IMR-90 (cell line): ENCODE measurements at regions not wholly inside any gene's neighbourhood (a gene's known extent, or its start where the extent isn't known, plus 50 kb on each side); places are given as distances from the start of the nearest gene placed in this dataset.
"Not testable (repeated sequence)": the region's sequence is repeated elsewhere in the genome, so short reads cannot be mapped to it uniquely, and the experiment has no call there.

Experiments
- CHD1 ChIP-seq: IDR thresholded peaks from 2 replicates; pipeline ENCODE4 v1.6.1; 2012; ENCODE audit warnings: low read depth, low read length, improper control_type of control experiment
- NFE2L2 ChIP-seq: fragments of 150-350 bp; IDR thresholded peaks from 2 replicates; pipeline ENCODE4 v1.6.1; 2016; ENCODE audit warnings: low read depth, mild to moderate bottlenecking, low read length
- POLR2A ChIP-seq: IDR thresholded peaks from 2 replicates; pipeline ENCODE4 v1.6.1; 2012; ENCODE audit warnings: mild to moderate bottlenecking, low read depth, low read length
- TF ChIP-seq, protein P1 (sequence below): conservative IDR thresholded peaks from 2 replicates; pipeline ENCODE4 v1.5.1; 2012; ENCODE audit warnings: mild to moderate bottlenecking, low read depth, low read length, improper control_type of control experiment
- TF ChIP-seq, protein P2 (sequence below): fragments of 150-350 bp; IDR thresholded peaks from 2 replicates; pipeline ENCODE4 v1.6.1; 2016; ENCODE audit warnings: low read depth, mild to moderate bottlenecking, low read length, moderate library complexity, borderline replicate concordance

DNA sequence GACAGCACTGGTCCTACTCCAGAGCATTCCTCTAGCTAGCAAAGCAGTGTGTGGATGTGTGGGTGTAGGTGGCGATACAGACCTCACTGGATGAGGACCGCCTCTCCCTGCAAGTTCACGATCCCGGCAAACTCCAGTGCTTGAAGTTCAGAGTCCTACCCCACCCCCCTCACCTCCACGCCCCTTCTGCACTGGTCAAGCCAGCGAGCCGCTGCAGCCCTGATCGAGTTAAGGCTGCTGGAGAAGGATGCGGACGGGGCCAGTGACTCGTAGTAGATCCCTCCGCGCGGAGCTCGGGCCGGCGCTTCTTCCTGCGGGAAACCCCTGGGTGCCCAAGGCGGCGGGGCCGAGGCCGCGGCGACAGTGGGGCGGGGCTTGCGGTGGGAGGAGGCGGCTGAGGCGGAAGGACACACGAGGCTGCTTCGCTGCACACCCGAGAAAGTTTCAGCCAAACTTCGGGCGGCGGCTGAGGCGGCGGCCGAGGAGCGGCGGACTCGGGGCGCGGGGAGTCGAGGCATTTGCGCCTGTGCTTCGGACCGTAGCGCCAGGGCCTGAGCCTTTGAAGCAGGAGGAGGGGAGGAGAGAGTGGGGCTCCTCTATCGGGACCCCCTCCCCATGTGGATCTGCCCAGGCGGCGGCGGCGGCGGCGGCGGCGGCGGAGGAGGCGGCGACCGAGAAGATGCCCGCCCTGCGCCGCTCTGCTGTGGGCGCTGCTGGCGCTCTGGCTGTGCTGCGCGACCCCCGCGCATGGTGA is 84.5 kb upstream of the NBPF19 start:
- TF ChIP-seq, protein P1, sequence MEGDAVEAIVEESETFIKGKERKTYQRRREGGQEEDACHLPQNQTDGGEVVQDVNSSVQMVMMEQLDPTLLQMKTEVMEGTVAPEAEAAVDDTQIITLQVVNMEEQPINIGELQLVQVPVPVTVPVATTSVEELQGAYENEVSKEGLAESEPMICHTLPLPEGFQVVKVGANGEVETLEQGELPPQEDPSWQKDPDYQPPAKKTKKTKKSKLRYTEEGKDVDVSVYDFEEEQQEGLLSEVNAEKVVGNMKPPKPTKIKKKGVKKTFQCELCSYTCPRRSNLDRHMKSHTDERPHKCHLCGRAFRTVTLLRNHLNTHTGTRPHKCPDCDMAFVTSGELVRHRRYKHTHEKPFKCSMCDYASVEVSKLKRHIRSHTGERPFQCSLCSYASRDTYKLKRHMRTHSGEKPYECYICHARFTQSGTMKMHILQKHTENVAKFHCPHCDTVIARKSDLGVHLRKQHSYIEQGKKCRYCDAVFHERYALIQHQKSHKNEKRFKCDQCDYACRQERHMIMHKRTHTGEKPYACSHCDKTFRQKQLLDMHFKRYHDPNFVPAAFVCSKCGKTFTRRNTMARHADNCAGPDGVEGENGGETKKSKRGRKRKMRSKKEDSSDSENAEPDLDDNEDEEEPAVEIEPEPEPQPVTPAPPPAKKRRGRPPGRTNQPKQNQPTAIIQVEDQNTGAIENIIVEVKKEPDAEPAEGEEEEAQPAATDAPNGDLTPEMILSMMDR: not testable (repeated sequence)
- not testable (repeated sequence) for TF ChIP-seq POLR2A, CHD1, NFE2L2
- TF ChIP-seq, protein P2, sequence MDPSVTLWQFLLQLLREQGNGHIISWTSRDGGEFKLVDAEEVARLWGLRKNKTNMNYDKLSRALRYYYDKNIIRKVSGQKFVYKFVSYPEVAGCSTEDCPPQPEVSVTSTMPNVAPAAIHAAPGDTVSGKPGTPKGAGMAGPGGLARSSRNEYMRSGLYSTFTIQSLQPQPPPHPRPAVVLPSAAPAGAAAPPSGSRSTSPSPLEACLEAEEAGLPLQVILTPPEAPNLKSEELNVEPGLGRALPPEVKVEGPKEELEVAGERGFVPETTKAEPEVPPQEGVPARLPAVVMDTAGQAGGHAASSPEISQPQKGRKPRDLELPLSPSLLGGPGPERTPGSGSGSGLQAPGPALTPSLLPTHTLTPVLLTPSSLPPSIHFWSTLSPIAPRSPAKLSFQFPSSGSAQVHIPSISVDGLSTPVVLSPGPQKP: not testable (repeated sequence)
